GM06990 (cell line): ENCODE measurements at regions not wholly inside any gene's neighbourhood (a gene's known extent, or its start where the extent isn't known, plus 50 kb on each side); places are given as distances from the start of the nearest gene placed in this dataset.
A peak's percentile ranks its signal among the peaks of the same experiment; 100 is the strongest.

Experiments used
- DNase-seq: peaks from one replicate; pipeline ENCODE4 v3.0.0-alpha.2; 2011; ENCODE audit not compliant: insufficient read length; ENCODE audit errors: extremely low read depth
- H3K27me3 ChIP-seq: replicated peaks from 2 replicates; pipeline ENCODE4 v1.6.0; 2011; ENCODE audit warnings: low read length; ENCODE audit not compliant: control insufficient read depth, insufficient read depth
- H3K36me3 ChIP-seq: 2 replicates; pipeline ENCODE4 v1.5.1; 2011; ENCODE audit warnings: low read length; ENCODE audit not compliant: control insufficient read depth, insufficient read depth
- H3K4me3 ChIP-seq: replicated peaks from 2 replicates; pipeline ENCODE4 v1.5.1; 2011; ENCODE audit warnings: low read depth, mild to moderate bottlenecking, control low read depth, low read length
- CTCF ChIP-seq: IDR thresholded peaks from 2 replicates; pipeline ENCODE4 v1.5.1; 2011; ENCODE audit warnings: low read length, control low read depth, mild to moderate bottlenecking, inconsistent platforms; ENCODE audit not compliant: insufficient read depth, poor library complexity, severe bottlenecking

- H3K27me3 ChIP-seq: no peaks in the 10 kb centered on the region
These were observed 755.7 kb upstream of the ALCAM start for GRCh38 chr3:104610730-104611652.

GRCh38 chr3:104612218-104612617 is 754.5 kb upstream of the ALCAM start:
- Histone ChIP-seq H3K4me3 (no peak overlapping the region), H3K27me3 (no peaks in the 10 kb centered on the region), H3K36me3 (no peaks in the 10 kb centered on the region)
- no peak for DNase-seq
- no peak for TF ChIP-seq CTCF

More at GRCh38 chr3:104610730-104611652, 755.7 kb upstream of the ALCAM start:
- DNase-seq: no peak
- H3K4me3 ChIP-seq: no peak overlapping the region
- TF ChIP-seq CTCF: no peak
- H3K36me3 ChIP-seq: no peaks in the 10 kb centered on the region

GRCh38 chr3:104614564-104614963 is 752.1 kb upstream of the ALCAM start:
- TF ChIP-seq CTCF: no peak
- no peak overlapping the region for H3K4me3 ChIP-seq
- H3K36me3 ChIP-seq: no peaks in the 10 kb centered on the region
- DNase-seq: no peak
- no peaks in the 10 kb centered on the region for H3K27me3 ChIP-seq

GRCh38 chr3:104628185-104628789 is 738.4 kb upstream of the ALCAM start:
- Histone ChIP-seq H3K36me3 (no peaks in the 10 kb centered on the region), H3K4me3 (no peak overlapping the region), H3K27me3 (no peaks in the 10 kb centered on the region)
- TF ChIP-seq CTCF: peak; percentile 62
- DNase-seq: no peak

- H3K27me3 ChIP-seq: no peaks in the 10 kb centered on the region
- TF ChIP-seq CTCF: no peak
- H3K36me3 ChIP-seq: no peaks in the 10 kb centered on the region
- no peak overlapping the region for H3K4me3 ChIP-seq
- no peak for DNase-seq
These were observed 737.7 kb upstream of the ALCAM start for GRCh38 chr3:104629038-104629437.
